ENCODE measurements at regions not wholly inside any gene's neighbourhood (a gene's known extent, or its start where the extent isn't known, plus 50 kb on each side); places are given as distances from the start of the nearest gene placed in this dataset.

DNA sequence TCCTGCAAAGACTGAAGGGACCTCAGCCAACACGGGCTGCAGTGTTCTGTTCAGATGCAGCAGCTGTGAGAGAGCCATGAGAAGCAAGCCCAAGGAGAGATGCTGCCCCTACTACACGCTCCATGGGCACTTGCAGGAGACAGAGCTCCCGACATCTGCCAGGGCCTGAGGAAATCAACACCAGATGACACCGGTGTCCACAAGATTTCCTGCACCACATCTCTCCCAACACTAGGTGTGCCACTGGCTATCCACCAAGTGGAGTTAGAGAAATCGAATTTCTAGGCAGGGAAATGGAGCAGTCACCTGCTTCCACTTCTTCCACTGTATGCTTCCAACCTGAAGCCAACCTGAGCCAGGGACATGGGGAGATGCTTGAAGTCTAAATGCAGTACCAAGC is 445.3 kb downstream of the RWDD3 start:
- Histone ChIP-seq H3K9me3 (ENCODE audit: severe bottlenecking) (no peaks in the 10 kb centered on the region), H3K27ac (ENCODE audit: poor library complexity, severe bottlenecking) (no peak overlapping the region), H3K27me3 (ENCODE audit: insufficient read depth, poor library complexity, severe bottlenecking) (no peaks in the 10 kb centered on the region), H3K4me1 (ENCODE audit: insufficient read depth, poor library complexity, severe bottlenecking) (no peaks in the 10 kb centered on the region), H3K36me3 (ENCODE audit: low read depth) (no peaks in the 10 kb centered on the region), H3K4me3 (ENCODE audit: severe bottlenecking) (no peak overlapping the region)
- no peak for ATAC-seq (ENCODE audit: low read depth)
- DNase-seq (ENCODE audit: low spot score), result no peak
- TF ChIP-seq, protein P1, sequence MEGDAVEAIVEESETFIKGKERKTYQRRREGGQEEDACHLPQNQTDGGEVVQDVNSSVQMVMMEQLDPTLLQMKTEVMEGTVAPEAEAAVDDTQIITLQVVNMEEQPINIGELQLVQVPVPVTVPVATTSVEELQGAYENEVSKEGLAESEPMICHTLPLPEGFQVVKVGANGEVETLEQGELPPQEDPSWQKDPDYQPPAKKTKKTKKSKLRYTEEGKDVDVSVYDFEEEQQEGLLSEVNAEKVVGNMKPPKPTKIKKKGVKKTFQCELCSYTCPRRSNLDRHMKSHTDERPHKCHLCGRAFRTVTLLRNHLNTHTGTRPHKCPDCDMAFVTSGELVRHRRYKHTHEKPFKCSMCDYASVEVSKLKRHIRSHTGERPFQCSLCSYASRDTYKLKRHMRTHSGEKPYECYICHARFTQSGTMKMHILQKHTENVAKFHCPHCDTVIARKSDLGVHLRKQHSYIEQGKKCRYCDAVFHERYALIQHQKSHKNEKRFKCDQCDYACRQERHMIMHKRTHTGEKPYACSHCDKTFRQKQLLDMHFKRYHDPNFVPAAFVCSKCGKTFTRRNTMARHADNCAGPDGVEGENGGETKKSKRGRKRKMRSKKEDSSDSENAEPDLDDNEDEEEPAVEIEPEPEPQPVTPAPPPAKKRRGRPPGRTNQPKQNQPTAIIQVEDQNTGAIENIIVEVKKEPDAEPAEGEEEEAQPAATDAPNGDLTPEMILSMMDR (IDR thresholded peaks at IDR 0.05; ENCODE audit: poor library complexity, severe bottlenecking), result no peak

DNA sequence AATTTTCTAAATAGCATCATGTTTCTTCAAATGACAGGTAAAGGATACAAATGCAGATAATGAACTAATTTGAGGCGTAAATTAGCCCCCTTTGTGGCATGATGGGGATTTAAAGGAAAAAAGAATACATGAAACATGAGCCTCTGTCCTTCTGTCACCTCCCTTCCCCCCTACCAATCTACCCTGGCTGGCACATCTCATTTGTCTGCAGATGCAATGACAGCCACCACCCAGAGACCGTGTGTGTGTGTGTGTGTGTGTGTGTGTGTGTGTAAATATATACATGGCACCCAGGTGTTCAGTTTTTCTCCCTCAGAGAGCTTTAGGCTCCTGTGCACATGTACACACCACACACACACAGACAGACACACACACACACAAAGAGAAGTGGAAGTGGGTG is 451.1 kb downstream of the RWDD3 start:
- no peak overlapping the region for H3K27ac ChIP-seq (ENCODE audit: poor library complexity, severe bottlenecking)
- DNase-seq (ENCODE audit: low spot score) (no peak), ATAC-seq (ENCODE audit: low read depth) (no peak)
- H3K4me1 ChIP-seq (ENCODE audit: insufficient read depth, poor library complexity, severe bottlenecking), result no peaks in the 10 kb centered on the region
- no peaks in the 10 kb centered on the region for H3K27me3 ChIP-seq (ENCODE audit: insufficient read depth, poor library complexity, severe bottlenecking)
- TF ChIP-seq, protein P1 (IDR thresholded peaks at IDR 0.05; ENCODE audit: poor library complexity, severe bottlenecking), result no peak
- no peak overlapping the region for H3K4me3 ChIP-seq (ENCODE audit: severe bottlenecking)
- no peaks in the 10 kb centered on the region for H3K36me3 ChIP-seq (ENCODE audit: low read depth)
- no peaks in the 10 kb centered on the region for H3K9me3 ChIP-seq (ENCODE audit: severe bottlenecking)

DNA sequence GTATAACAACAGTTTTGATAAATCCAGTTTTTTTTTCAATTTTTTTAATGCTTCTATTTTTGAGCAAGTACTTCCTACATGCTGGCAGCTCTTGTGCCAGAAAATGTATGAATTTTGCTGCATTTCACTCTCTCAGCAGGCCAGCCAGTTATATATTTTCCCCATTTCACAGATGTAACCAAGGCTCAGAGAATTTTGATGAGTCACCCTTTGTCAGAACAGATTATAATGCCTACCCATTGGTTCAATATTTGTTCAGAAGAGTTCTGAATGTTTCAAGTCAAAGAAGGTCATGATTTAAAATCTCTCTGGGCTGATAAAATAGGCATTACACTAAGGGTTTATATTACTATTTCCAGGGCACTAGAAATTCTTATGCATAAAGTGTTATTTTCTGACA is 452.2 kb downstream of the RWDD3 start:
- Histone ChIP-seq H3K27me3 (ENCODE audit: insufficient read depth, poor library complexity, severe bottlenecking) (no peaks in the 10 kb centered on the region), H3K27ac (ENCODE audit: poor library complexity, severe bottlenecking) (no peak overlapping the region)
- no peak for ATAC-seq (ENCODE audit: low read depth)

DNA sequence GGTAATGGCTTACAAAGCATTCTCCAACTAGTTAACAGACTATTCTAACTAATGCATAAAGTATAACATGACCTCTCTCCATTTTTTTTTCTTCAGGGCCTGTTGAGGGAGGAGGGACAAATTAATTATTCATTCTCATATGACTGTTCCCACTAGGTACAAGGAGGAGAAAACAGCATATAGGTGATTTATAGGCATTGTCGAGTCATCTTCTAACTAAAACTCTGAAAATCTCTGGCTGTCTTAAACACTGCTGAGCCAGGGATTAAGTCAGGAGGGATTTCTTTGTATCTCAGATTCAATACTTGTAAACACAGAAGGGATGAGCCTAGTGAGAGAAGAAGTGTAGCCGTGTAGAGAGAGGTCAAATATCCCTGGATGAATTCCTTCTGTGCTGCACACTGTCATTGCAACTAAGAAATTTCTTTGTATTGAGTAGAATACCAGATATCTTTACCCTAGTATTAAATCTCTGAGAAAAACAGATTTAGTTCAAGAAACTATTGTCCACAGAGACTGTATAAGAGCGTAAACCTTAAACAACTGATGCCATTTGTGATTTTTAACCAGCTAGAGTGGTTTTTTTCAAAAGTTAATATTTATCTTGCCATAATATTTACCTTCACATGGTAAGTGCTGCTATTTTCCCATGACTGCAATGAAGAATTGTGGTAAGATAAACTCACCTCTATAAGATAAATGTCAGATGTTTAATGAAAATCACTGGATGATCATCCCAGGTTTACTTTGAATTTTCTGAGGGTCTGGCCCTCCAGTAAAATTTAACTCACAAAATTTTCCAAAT is 465.3 kb downstream of the RWDD3 start:
- Histone ChIP-seq H3K36me3 (ENCODE audit: low read depth) (no peaks in the 10 kb centered on the region), H3K27ac (ENCODE audit: poor library complexity, severe bottlenecking) (no peak overlapping the region), H3K9me3 (ENCODE audit: severe bottlenecking) (no peaks in the 10 kb centered on the region), H3K4me3 (ENCODE audit: severe bottlenecking) (no peak overlapping the region), H3K4me1 (ENCODE audit: insufficient read depth, poor library complexity, severe bottlenecking) (no peaks in the 10 kb centered on the region), H3K27me3 (ENCODE audit: insufficient read depth, poor library complexity, severe bottlenecking) (no peaks in the 10 kb centered on the region)
- ATAC-seq (ENCODE audit: low read depth), result no peak
- TF ChIP-seq, protein P1 (IDR thresholded peaks at IDR 0.05; ENCODE audit: poor library complexity, severe bottlenecking), result no peak
- DNase-seq (ENCODE audit: low spot score), result no peak

More for the DNA sequence above, 452.2 kb downstream of the RWDD3 start:
- H3K4me3 ChIP-seq (ENCODE audit: severe bottlenecking), result no peak overlapping the region
- no peak for DNase-seq (ENCODE audit: low spot score)
- H3K4me1 ChIP-seq (ENCODE audit: insufficient read depth, poor library complexity, severe bottlenecking), result no peaks in the 10 kb centered on the region
- H3K36me3 ChIP-seq (ENCODE audit: low read depth), result no peaks in the 10 kb centered on the region
- no peaks in the 10 kb centered on the region for H3K9me3 ChIP-seq (ENCODE audit: severe bottlenecking)
- TF ChIP-seq, protein P1 (IDR thresholded peaks at IDR 0.05; ENCODE audit: poor library complexity, severe bottlenecking), result no peak
